ENCODE measurements at regions not wholly inside any gene's neighbourhood (a gene's known extent, or its start where the extent isn't known, plus 50 kb on each side); places are given as distances from the start of the nearest gene placed in this dataset.
"Not testable (repeated sequence)": the region's sequence is repeated elsewhere in the genome, so short reads cannot be mapped to it uniquely, and the experiment has no call there.

GRCh38 chr5:110002652-110003051, 312.9 kb downstream of the MAN2A1 start:
- H3K36me3 ChIP-seq (ENCODE audit: control insufficient read depth, insufficient read depth, low read length): no peaks in the 10 kb centered on the region
- DNase-seq (ENCODE audit: low read depth, low spot score): no peak
- peaks cover 2% of the 10 kb centered on the region for H3K4me1 ChIP-seq (ENCODE audit: control insufficient read depth, insufficient read depth, low read length)
- H3K27ac ChIP-seq (ENCODE audit: low read length): no peak overlapping the region
- H3K9me3 ChIP-seq (ENCODE audit: control insufficient read depth, insufficient read depth, low read length): no peaks in the 10 kb centered on the region
- no peaks in the 10 kb centered on the region; the same call in 1 of the 2 replicates for H3K27me3 ChIP-seq (ENCODE audit: control insufficient read depth, insufficient read depth, low read length)
- H3K4me3 ChIP-seq (ENCODE audit: low read length): no peak overlapping the region
- no CpG with 5 or more reads among the region's 1 CpG for WGBS (ENCODE audit: insufficient coverage, insufficient read length)

DNA sequence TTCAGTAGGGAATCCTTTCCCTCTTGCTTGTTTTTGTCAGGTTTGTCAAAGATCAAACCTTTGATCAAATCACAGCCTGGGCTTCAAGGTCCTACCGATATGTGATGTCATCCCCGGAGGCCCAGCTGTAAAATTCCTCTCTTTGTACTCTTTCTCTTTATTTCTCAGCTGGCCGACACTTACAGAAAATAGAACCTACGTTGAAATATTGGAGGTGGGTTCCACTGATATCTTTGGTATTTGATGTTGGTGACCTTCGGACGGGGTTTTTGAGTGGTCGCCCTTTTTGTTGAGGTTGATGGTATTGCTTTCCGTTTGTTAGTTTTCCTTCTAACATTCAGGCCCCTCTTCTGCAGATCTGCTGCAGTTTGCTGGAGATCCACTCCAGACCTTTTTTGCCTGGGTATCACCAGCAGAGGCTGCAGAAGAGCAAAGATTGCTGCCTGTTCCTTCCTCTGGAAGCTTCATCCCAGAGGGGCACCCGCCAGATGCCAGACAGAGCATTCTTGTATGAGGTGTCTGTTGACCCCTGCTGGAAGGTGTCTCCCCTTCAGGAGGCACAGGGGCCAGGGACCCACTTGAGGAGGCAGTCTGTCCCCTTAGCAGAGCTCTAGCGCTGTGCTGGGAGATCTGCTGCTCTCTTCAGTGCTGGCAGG, 316.3 kb downstream of the MAN2A1 start:
- not testable (repeated sequence) for H3K36me3 ChIP-seq (ENCODE audit: control insufficient read depth, insufficient read depth, low read length); H3K27me3 ChIP-seq (ENCODE audit: control insufficient read depth, insufficient read depth, low read length); H3K4me1 ChIP-seq (ENCODE audit: control insufficient read depth, insufficient read depth, low read length); H3K9me3 ChIP-seq (ENCODE audit: control insufficient read depth, insufficient read depth, low read length); H3K4me3 ChIP-seq (ENCODE audit: low read length); DNase-seq (ENCODE audit: low read depth, low spot score); H3K27ac ChIP-seq (ENCODE audit: low read length)
- no CpG with 5 or more reads among the region's 10 CpGs for WGBS (ENCODE audit: insufficient coverage, insufficient read length)

GRCh38 chr5:110007101-110007500, 317.4 kb downstream of the MAN2A1 start:
- Histone ChIP-seq H3K4me1 (ENCODE audit: control insufficient read depth, insufficient read depth, low read length) (no peaks in the 10 kb centered on the region), H3K27me3 (ENCODE audit: control insufficient read depth, insufficient read depth, low read length) (no peaks in the 10 kb centered on the region; the same call in 1 of the 2 replicates), H3K9me3 (ENCODE audit: control insufficient read depth, insufficient read depth, low read length) (no peaks in the 10 kb centered on the region), H3K27ac (ENCODE audit: low read length) (no peak overlapping the region), H3K4me3 (ENCODE audit: low read length) (no peak overlapping the region), H3K36me3 (ENCODE audit: control insufficient read depth, insufficient read depth, low read length) (no peaks in the 10 kb centered on the region)
- DNase-seq (ENCODE audit: low read depth, low spot score): no peak

GRCh38 chr5:110008131-110008530, 318.4 kb downstream of the MAN2A1 start:
- no peaks in the 10 kb centered on the region for H3K4me1 ChIP-seq (ENCODE audit: control insufficient read depth, insufficient read depth, low read length)
- H3K9me3 ChIP-seq (ENCODE audit: control insufficient read depth, insufficient read depth, low read length): no peaks in the 10 kb centered on the region
- no peak overlapping the region for H3K27ac ChIP-seq (ENCODE audit: low read length)
- no peak overlapping the region for H3K4me3 ChIP-seq (ENCODE audit: low read length)
- DNase-seq (ENCODE audit: low read depth, low spot score): no peak
- no peaks in the 10 kb centered on the region for H3K36me3 ChIP-seq (ENCODE audit: control insufficient read depth, insufficient read depth, low read length)
- no CpG with 5 or more reads among the region's 4 CpGs for WGBS (ENCODE audit: insufficient coverage, insufficient read length)
- H3K27me3 ChIP-seq (ENCODE audit: control insufficient read depth, insufficient read depth, low read length): no peaks in the 10 kb centered on the region; the same call in 1 of the 2 replicates

- Histone ChIP-seq H3K4me1 (ENCODE audit: control insufficient read depth, insufficient read depth, low read length) (no peaks in the 10 kb centered on the region), H3K27ac (ENCODE audit: low read length) (no peak overlapping the region), H3K9me3 (ENCODE audit: control insufficient read depth, insufficient read depth, low read length) (no peaks in the 10 kb centered on the region), H3K4me3 (ENCODE audit: low read length) (no peak overlapping the region), H3K27me3 (ENCODE audit: control insufficient read depth, insufficient read depth, low read length) (no peaks in the 10 kb centered on the region), H3K36me3 (ENCODE audit: control insufficient read depth, insufficient read depth, low read length) (no peaks in the 10 kb centered on the region)
- no peak for DNase-seq (ENCODE audit: low read depth, low spot score)
- no CpG with 5 or more reads among the region's 1 CpG for WGBS (ENCODE audit: insufficient coverage, insufficient read length)
Measured at GRCh38 chr5:110012145-110012544, 322.4 kb downstream of the MAN2A1 start.

DNA sequence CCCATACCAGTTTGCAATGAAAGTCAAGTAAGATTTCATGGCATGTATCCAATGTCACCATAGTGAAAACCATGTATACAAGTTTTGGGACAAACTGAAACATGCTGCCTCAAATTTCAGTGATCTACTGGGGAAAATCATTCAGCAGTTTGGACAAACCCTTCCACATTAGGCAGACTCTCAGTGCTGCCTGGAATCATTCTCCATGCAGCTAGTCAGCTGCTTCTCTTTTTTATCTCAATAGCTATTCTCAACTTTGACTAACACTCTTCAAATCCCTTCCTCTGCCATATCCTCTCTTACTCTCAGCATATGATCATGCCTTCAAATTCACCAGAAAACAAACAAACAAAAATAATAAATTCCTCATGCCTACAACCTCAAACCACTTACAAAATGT, 323.3 kb downstream of the MAN2A1 start:
- no peaks in the 10 kb centered on the region for H3K27me3 ChIP-seq (ENCODE audit: control insufficient read depth, insufficient read depth, low read length)
- H3K27ac ChIP-seq (ENCODE audit: low read length): no peak overlapping the region
- H3K9me3 ChIP-seq (ENCODE audit: control insufficient read depth, insufficient read depth, low read length): no peaks in the 10 kb centered on the region
- no peak overlapping the region for H3K4me3 ChIP-seq (ENCODE audit: low read length)
- H3K36me3 ChIP-seq (ENCODE audit: control insufficient read depth, insufficient read depth, low read length): no peaks in the 10 kb centered on the region
- DNase-seq (ENCODE audit: low read depth, low spot score): no peak
- H3K4me1 ChIP-seq (ENCODE audit: control insufficient read depth, insufficient read depth, low read length): no peaks in the 10 kb centered on the region

GRCh38 chr5:110017854-110018253, 328.1 kb downstream of the MAN2A1 start:
- H3K9me3 ChIP-seq (ENCODE audit: control insufficient read depth, insufficient read depth, low read length): no peaks in the 10 kb centered on the region
- no CpG with 5 or more reads among the region's 2 CpGs for WGBS (ENCODE audit: insufficient coverage, insufficient read length)
- H3K36me3 ChIP-seq (ENCODE audit: control insufficient read depth, insufficient read depth, low read length): no peaks in the 10 kb centered on the region
- DNase-seq (ENCODE audit: low read depth, low spot score): no peak
- H3K4me3 ChIP-seq (ENCODE audit: low read length): no peak overlapping the region
- no peaks in the 10 kb centered on the region for H3K4me1 ChIP-seq (ENCODE audit: control insufficient read depth, insufficient read depth, low read length)
- H3K27me3 ChIP-seq (ENCODE audit: control insufficient read depth, insufficient read depth, low read length): no peaks in the 10 kb centered on the region
- no peak overlapping the region for H3K27ac ChIP-seq (ENCODE audit: low read length)

DNA sequence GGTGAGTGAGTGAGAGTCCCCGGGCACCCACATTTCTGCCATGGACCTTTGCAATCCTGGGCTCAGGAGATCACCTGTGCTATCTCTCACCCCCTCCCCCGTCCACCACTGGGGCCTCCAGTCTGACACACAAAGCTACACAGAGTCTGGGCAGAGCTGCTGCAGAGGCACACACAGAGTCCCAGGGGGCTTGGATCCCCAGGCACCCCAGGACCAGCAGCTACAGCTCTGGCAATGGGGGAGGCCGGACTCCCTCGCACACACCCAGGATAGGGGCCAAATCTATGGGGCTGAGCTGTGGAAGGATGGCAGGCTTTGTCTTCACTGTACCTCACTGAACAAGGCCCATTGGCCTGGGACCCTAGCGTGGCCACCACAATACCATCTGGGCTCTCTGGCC, 328.8 kb downstream of the MAN2A1 start:
- WGBS (ENCODE audit: insufficient coverage, insufficient read length): no CpG with 5 or more reads among the region's 5 CpGs

DNA sequence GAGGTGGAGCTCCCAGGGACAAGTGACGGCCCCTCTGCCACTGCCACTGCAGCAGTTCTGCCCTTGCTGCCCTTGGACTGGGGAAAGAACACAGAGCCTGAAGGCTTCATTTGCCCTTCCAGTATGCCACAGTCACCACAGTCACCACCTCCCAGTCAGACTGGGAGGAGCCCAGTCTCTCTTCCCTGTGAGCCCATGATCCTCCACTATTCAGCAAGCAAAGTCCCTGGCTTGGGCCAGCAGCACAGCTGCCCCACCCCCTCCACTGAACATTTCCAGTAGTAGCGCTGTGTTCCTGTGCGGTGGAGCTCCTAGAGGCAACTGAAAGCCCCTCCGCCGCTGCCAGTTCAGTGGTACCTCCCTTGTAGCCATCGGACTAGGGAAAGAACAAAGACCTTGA, 329.4 kb downstream of the MAN2A1 start:
- WGBS (ENCODE audit: insufficient coverage, insufficient read length): no CpG with 5 or more reads among the region's 6 CpGs
- H3K9me3 ChIP-seq (ENCODE audit: control insufficient read depth, insufficient read depth, low read length): no peaks in the 10 kb centered on the region
- H3K4me1 ChIP-seq (ENCODE audit: control insufficient read depth, insufficient read depth, low read length): no peaks in the 10 kb centered on the region
- H3K27ac ChIP-seq (ENCODE audit: low read length): no peak overlapping the region
- H3K36me3 ChIP-seq (ENCODE audit: control insufficient read depth, insufficient read depth, low read length): no peaks in the 10 kb centered on the region
- no peaks in the 10 kb centered on the region for H3K27me3 ChIP-seq (ENCODE audit: control insufficient read depth, insufficient read depth, low read length)
- no peak for DNase-seq (ENCODE audit: low read depth, low spot score)
- no peak overlapping the region for H3K4me3 ChIP-seq (ENCODE audit: low read length)

More for the DNA sequence above, 328.8 kb downstream of the MAN2A1 start:
- H3K27ac ChIP-seq (ENCODE audit: low read length): no peak overlapping the region
- no peaks in the 10 kb centered on the region for H3K4me1 ChIP-seq (ENCODE audit: control insufficient read depth, insufficient read depth, low read length)
- H3K36me3 ChIP-seq (ENCODE audit: control insufficient read depth, insufficient read depth, low read length): no peaks in the 10 kb centered on the region
- H3K27me3 ChIP-seq (ENCODE audit: control insufficient read depth, insufficient read depth, low read length): no peaks in the 10 kb centered on the region
- no peak overlapping the region for H3K4me3 ChIP-seq (ENCODE audit: low read length)
- no peak for DNase-seq (ENCODE audit: low read depth, low spot score)
- no peaks in the 10 kb centered on the region for H3K9me3 ChIP-seq (ENCODE audit: control insufficient read depth, insufficient read depth, low read length)

DNA sequence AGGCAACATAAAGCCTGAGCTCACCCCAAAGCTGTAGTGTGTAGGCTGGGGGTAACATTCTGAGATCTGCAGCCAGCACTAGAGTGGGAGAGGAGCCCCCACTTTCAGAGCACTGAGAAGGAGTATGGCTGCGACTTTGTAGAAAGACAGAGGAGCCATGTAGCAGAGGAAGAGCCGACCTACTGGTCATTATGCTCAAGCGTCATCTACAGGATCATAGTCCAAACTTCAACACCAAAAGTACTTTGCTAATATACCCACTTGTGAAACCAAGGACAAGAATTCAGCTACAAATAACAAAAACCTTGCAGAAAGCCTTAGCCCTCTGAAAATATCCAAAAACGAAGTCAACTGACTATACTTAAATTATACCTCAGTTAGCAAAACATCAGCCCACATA, 330.1 kb downstream of the MAN2A1 start:
- H3K4me1 ChIP-seq (ENCODE audit: control insufficient read depth, insufficient read depth, low read length): no peaks in the 10 kb centered on the region
- no peak for DNase-seq (ENCODE audit: low read depth, low spot score)
- H3K4me3 ChIP-seq (ENCODE audit: low read length): no peak overlapping the region
- WGBS (ENCODE audit: insufficient coverage, insufficient read length): no CpG with 5 or more reads among the region's 4 CpGs
- no peaks in the 10 kb centered on the region for H3K9me3 ChIP-seq (ENCODE audit: control insufficient read depth, insufficient read depth, low read length)
- H3K27me3 ChIP-seq (ENCODE audit: control insufficient read depth, insufficient read depth, low read length): no peaks in the 10 kb centered on the region
- no peaks in the 10 kb centered on the region for H3K36me3 ChIP-seq (ENCODE audit: control insufficient read depth, insufficient read depth, low read length)
- H3K27ac ChIP-seq (ENCODE audit: low read length): no peak overlapping the region

GRCh38 chr5:110021251-110021650, 331.5 kb downstream of the MAN2A1 start:
- no peaks in the 10 kb centered on the region for H3K36me3 ChIP-seq (ENCODE audit: control insufficient read depth, insufficient read depth, low read length)
- no peak overlapping the region for H3K4me3 ChIP-seq (ENCODE audit: low read length)
- DNase-seq (ENCODE audit: low read depth, low spot score): no peak
- H3K27me3 ChIP-seq (ENCODE audit: control insufficient read depth, insufficient read depth, low read length): no peaks in the 10 kb centered on the region
- no peak overlapping the region for H3K27ac ChIP-seq (ENCODE audit: low read length)
- no peaks in the 10 kb centered on the region for H3K9me3 ChIP-seq (ENCODE audit: control insufficient read depth, insufficient read depth, low read length)
- no CpG with 5 or more reads among the region's 3 CpGs for WGBS (ENCODE audit: insufficient coverage, insufficient read length)
- H3K4me1 ChIP-seq (ENCODE audit: control insufficient read depth, insufficient read depth, low read length): no peaks in the 10 kb centered on the region
